GM19043 (cell line): ENCODE measurements at regions not wholly inside any gene's neighbourhood (a gene's known extent, or its start where the extent isn't known, plus 50 kb on each side); places are given as distances from the start of the nearest gene placed in this dataset.
"Not testable (repeated sequence)": the region's sequence is repeated elsewhere in the genome, so short reads cannot be mapped to it uniquely, and the experiment has no call there.

Experiments used
- ATAC-seq: cut with Tn5 transposase; IDR thresholded peaks from one replicate; pipeline ENCODE4 v1.9.1; 2021; ENCODE audit warnings: low read depth; ENCODE audit not compliant: unreplicated experiment

DNA sequence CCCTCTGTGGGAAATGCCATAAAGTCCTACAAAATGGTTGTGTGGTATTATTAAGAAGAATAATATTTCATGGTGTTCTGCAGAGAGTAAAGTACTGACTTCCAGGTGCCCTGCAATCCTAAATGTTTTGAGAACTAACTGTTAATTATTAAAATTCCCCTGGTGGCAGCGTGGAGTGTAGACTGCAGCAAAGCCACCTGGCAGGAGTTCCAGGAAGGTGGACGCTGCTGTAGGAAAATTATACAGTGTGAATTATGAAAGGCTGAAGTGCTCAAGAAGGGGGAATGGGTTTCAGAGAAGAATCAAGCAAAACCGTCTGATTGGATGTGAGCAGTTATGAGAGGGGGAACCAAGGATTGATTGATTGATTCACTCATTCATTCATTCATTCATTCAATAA lies 572.4 kb upstream of the PPP2R3A start:
- no peak for ATAC-seq

DNA sequence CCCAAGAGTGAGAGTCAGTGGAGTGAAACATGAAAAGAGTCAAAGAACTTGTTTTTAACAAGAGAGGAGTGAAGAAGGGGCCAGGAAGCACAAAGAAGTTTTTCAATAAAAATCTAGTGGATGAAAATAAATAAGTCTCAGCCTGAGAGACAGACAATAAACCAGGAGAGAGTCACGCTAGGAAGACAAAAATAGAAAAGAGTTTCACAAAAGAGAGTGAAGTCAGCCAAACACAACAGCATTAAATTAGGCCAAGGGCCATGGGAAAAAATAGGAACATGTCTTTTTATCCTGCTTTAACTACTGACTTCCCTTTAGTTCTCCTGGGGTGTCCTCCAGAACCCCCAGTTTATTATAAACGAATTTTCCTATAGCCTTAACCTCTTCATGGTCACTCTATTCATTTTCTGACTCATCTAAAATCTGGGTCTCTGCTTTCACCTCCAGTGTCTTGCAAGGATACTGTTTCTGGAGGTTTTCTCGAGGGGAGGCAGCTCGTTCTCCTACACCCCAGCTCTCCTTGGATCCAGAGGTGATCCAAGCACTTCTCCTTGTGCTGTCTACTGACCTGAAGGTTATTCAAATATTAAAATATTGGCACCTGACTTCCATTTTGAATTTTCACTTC lies 571.5 kb upstream of the PPP2R3A start:
- ATAC-seq: no peak

DNA sequence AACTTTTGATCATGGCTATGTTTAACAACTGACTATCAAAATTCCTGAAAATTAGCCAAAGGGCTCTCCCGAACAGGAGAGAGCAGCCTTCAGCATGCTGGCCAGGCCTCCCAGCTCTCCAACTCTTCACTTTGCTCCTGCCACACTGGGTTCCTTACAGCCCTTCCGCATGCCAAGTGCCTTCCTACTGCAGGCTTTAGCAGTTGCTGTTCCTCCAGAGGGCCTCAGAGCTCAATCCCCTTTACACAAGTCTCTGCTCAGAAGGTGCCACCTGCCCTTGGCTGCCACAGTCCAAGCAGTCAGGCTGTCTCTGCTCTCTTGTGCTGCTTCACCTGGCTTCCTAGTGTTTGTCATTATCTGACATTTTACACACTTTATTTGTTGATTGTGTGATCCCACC lies 553.1 kb upstream of the PPP2R3A start:
- no peak for ATAC-seq

DNA sequence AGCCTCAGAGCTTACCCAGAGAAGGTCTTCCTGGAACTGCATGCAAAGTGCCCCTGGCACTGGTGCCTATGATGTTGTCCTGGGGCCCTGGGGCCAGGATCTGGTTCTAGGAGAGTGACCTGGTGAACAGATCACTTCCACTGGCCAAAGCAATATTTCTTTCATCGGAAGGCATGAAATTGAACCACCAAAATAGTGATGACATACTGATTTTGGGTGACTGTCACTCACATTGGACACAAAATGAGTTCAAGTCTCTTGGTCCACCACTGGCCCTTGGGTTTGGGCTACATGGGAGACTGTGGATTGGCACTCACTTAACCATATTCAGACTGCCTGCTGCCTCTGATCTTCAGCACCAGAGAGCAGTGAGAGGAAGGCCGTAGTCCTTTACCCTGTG lies 549.3 kb upstream of the PPP2R3A start:
- ATAC-seq: no peak

DNA sequence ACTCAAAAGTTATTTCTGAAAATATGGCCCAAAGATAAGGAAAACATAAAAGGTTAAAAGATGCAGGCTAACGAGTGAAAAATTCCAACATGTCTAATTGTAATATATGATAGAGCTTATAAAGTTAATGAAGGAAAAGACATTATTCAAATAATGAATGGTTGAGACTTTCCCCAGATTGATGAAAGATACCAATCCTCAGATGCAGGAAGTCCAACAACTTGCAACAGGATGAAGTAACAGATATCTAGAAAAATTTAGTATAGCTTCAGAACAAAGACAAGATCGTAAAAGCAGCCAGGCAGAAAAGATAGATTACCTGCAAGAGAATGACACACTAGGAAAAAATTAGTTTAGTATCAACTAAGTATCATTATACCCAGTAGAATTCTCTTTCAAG lies 546.4 kb upstream of the PPP2R3A start:
- no peak for ATAC-seq

DNA sequence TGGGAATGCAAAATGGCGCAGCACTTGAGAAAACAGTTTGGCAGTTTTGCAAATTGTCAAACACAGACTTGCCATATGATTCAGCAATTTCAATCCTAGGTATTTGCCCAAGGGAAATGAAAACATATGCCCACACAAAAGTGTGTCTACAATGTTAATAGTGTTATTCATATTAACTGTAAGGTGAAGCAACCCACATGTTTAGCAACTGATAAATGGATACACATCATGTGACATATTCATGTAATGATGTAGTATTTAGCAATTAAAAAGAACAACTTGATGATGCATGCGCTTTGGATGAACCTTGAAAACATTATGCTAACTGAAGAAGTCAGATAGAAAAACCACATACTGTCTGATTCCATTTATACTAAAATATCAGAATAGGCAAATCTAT lies 539.0 kb upstream of the PPP2R3A start:
- ATAC-seq: no peak

DNA sequence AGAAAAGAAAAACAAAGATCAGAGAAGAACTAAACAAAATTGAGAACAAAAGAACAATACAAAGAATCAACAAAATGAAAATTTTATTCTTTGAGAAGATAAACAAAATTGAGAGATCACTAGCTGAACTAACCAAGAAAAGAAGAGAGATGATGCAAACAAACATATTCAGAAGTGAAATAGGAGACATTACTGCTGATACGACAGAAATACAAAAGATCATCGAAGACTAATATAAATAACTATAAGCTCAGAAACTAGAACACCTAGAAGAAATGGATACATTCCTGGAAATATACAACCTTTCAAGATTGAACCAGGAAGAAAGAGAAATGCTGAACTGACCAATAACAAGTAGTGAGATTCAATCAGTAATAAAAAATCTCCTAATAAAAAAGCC lies 533.1 kb upstream of the PPP2R3A start:
- ATAC-seq: no peak

DNA sequence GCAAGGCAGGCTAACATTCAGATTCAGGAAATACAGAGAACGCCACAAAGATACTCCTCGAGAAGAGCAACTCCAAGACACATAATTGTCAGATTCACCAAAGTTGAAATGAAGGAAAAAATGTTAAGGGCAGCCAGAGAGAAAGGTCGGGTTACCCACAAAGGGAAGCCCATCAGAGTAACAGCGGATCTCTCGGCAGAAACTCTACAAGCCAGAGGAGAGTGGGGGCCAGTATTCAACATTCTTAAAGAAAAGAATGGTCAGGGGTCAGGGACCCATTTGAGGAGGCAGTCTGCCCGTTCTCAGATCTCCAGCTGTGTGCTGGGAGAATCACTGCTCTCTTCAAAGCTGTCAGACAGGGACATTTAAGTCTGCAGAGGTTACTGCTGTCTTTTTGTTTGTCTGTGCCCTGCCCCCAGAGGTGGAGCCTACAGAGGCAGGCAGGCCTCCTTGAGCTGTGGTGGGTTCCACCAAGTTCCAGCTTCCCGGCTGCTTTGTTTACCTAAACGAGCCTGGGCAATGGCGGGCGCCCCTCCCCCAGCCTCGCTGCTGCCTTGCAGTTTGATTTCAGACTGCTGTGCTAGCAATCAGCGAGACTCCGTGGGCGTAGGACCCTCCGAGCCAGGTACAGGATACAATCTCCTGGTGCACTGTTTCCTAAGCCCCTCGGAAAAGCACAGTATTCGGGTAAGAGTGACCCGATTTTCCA lies 526.5 kb upstream of the PPP2R3A start:
- not testable (repeated sequence) for ATAC-seq

DNA sequence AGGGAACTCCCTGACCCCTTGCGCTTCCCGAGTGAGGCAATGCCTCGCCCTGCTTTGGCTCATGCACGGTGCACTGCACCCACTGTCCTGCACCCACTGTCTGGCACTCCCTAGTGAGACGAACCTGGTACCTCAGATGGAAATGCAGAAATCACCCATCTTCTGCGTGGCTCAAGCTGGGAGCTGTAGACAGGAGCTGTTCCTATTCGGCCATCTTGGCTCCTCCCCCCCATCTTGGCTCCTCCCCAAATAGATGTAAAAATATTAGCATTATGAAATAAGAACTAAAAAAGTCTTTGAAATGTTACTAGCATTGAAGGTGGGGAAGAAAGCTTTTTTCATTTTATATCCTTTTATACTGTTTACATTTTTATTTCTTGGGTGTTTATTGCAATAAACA lies 525.9 kb upstream of the PPP2R3A start:
- not testable (repeated sequence) for ATAC-seq

DNA sequence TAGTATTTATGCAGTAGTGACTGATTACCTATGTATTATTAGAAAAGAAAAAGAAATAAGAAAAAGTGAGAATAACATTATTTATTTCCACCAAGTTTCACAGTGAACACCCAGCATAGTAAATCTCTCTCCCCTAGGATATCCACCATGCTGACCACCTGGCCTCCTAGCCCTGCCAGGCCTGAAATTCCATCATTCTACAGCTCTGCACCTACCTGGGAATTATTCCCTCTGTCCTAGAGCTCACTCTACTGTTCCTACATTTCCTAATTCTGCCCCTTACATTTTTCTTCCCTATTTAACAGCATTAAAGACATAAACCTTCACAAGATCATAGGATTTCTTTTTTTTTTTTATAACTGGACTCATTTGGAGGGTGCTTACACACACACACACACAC lies 525.3 kb upstream of the PPP2R3A start:
- ATAC-seq: no peak

DNA sequence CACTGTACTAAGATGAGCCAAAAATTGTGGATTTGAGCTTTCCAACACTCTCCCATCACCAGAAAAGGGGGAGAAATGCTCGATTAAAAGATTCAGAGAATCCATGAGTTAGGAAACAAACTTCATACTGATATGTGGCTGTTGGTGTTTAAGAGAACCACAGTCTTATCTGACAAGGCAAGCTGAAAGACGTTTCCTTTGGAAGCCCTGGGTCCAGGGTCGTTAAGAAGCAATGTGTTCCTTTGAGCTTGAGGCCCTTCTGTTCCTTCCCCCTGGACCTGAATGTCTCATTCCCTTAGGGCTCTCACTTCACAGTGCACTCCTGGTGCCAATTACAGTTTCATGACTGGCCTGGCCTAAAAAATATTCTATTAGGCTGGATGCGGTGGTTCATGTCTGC lies 524.8 kb upstream of the PPP2R3A start:
- ATAC-seq: no peak

DNA sequence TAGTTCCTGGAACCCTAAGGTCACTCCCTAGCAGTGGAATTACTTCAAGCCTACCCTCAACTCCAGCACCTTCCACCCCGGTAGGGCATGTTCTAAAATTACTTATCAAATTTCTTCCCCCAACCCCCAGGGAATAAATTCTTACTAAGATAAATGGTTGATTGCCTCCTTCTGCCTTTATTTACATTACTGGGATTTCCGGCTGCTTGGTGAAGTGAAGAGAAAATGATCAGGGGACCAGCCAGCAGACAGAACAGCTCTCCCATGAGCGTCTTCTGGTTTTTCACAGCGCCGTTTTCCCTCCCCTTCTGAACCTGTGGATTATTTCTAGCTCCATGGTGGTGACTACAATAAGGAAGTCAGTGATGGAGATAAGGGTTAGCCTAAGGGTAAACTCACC lies 521.5 kb upstream of the PPP2R3A start:
- no peak for ATAC-seq

DNA sequence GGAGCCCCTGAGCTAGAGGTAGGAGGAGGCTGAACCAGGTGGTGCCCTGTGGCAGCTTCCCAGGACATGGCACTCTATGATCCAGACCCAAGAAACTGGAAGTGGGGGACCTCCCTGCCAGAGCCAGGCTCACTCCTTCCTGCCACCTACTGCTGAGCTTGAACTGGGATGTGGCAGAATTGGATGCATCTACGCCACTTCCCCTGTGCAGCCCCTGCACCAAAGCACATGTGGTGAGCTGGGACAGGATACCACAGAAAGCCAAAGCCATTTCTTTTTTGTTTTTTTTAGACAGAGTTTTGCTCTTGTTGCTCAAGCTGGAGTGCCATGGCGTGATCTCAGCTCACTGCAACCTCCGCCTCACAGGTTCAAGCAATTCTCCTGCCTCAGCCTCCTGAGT lies 518.0 kb upstream of the PPP2R3A start:
- ATAC-seq: no peak

DNA sequence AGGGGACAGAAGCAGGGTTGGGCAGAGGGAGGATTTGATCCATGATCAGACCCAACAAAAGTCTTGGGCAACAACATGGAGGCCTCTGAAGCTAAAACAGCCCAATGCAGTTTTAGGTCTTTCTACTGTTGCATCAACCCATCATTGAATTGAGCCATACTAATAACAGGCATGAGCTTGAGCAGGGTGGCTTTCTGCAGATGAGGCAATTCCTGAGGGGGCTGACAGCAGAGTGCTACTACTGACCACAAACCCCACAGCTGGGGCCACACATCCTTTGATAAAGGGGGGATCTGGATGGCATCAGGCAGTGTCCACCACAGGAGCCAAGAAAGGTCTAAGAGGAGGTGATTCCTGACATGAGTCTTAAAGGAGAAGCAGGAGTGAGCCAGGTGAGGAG lies 517.0 kb upstream of the PPP2R3A start:
- ATAC-seq: no peak

DNA sequence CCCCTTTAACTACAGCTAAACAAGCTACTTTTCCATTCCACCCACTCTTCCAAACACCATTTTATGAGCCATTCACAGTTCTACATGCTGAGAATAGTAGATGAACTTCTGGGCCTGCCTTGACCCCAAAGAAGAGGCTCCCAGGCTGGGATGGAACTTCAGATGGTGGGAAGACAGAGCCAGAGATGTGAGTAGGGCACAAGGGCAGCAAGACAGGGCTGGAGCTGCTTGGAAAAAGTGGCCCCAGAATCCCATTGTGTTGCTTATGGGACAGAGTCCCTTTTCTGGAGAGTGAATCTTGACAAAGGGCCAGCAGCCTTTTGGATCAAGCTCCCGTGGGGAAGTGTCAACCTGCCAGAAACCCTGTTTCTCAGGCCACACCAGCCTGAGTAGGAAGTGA lies 516.5 kb upstream of the PPP2R3A start:
- no peak for ATAC-seq

DNA sequence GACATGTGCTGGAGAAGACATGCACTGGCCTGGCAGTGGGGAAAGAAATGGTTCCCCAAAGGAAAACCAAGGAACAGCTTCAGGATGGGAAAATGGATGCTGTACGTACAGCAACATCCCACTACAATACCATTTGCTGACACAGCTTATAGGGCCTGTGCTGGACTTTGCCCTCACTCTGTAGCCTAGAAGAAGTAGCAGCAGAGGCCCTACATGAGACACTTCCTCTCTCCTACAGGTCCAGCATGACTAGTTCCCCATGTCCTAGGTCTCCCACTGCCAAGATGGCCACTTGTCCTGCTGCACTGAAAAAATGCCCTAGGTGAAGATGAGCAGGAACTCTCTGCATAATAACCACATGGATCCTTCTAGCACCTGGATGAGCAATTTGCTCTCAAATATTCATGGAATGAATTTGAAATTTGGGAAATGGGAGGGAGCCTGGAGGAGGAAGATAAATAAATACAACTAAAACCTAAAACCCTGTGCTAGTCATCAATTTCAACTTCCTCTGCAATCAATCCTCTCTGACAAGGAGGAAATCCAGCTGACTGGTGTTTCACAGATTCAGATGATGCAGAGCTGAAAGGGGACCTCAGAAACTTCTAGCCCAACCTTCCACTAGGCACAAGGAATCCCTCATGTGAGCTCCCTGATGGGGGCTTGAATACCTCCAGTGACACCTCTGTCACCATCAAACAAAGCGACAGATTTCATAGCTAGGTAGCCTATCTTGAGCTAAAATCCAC lies 514.3 kb upstream of the PPP2R3A start:
- no peak for ATAC-seq

DNA sequence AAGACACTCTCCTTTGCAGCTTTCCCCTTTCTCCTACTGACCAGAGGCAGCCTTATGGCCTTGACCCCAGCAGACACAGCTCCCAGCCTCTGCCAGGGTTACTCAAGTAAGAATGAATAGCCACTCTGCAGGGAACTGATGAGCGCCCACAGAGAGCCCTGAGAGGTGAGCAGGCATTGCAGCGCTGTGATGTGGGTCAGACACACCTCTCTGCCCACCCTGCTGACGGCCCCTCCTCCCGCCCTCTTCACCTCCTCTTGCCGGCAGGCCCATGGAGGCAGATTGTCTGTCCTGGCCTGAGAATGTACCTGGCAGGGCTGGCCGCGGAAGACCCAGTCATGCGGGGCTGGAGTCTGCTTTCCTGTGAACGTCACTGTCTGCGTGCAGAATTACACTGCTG lies 512.6 kb upstream of the PPP2R3A start:
- ATAC-seq: no peak

DNA sequence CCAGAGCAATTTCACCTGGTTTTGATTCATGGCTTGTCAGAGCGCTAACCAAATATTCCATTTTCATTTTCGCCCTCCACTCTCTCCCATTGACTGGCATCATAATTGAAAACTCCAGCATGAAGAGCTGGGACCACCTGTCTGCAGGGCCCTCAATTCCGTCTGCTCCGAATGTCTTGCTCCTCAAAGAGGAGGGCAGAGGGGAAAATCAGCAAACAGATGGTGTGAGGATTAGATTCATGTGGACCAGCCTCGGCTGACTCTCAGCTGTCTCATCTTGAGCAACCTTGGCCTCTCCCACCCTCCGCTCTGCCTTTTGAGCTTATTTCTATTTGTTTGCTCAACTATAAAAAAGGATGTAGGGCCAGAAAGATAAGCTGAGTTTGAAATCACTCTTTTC lies 512.2 kb upstream of the PPP2R3A start:
- ATAC-seq: no peak

DNA sequence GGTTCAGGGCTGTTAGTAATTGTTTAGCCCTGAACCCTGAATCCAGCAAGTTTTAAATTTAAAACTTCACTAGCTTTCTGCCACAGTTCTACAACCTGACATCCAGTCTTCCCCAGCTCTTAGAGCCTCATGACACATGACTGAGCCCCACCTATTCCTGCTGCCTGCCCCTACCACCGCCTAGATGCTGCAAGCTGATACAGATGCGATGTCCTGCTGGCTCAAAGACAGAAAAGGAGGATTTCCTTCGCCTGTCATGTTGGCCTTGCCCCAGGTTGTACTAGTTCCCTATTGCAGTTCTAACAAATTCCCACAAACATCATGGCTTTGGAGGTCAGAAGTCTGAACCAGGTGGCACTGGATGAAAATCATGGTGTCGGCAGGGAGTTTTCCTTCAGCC lies 510.6 kb upstream of the PPP2R3A start:
- ATAC-seq: no peak

DNA sequence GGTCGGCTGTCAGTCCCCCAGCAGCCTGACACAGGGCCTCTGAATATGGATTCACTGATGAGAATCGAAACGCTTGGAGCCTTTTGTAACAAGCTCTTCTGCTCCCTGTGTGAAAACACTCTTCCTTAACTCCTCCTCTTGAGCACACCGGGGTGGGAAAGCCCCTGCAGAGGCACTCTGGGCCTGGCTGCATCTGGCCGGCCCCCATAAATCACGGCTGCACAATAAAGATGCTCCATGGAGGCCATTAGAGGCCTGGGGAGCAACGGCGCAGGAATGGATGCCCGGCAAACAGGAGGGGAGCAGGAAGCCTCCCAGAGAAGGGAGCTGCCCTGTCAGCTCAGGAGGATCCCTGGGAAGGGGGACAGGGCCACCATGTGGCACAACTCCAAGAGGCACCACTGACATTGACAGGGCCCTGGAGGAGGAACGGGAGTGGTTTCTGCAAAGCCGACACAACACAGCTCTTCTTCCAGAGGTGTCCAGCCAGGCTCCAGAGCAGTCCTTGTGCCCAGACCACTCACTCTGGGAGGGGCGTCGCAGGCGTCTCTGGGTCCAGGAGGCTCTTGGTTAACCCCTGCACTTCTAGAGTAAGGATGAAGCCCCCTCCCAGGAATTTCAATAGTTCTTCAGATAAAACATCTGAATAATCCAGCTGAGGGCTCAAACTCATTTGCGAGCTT lies 509.3 kb upstream of the PPP2R3A start:
- no peak for ATAC-seq

DNA sequence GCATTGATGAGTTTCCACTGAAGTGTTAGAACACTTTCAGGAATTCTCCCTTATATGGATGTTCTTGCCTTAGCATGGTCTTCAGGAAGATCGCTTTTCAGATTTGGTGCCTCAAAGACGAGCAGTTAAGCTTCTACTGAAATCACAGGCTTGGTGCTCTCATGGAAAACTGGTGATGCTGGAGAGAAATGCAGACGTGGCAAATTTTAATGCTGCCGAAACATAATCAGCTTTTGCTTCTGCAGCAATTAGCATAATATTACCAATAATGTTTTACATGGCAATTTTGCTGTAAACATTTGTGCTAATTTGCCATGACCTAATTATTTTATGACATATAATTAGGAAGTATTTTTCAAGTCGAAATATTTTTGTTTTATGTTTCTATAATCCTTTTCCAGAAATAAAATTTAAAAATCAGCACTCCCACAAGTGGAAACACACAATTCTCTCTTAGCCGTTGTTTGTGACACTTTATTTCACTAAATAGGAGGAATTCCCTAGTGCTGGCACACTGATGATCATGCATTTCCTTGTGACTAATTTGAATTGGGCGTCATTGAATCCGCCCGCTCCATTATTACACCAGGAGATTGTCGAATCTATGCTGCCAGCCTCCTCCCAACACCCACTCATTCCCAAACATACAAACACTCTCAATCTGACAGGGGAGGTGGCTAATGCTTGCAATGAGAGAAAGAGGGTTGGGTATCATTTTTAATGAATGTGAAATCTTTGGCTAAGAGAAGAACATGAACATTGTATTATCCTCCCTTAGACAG lies 506.8 kb upstream of the PPP2R3A start:
- ATAC-seq: no peak
